HepG2 (cell line): ENCODE measurements at regions not wholly inside any gene's neighbourhood (a gene's known extent, or its start where the extent isn't known, plus 50 kb on each side); places are given as distances from the start of the nearest gene placed in this dataset.

Experiments used
- ATAC-seq: fragments of 200-7000 bp; cut with Tn5 transposase; 3 replicates; pipeline ENCODE4 v1.9.1; 2020; ENCODE audit warnings: mild to moderate bottlenecking, moderate library complexity
- BruUV-seq: library from RNA; stranded (reverse); fragments of 400-500 nt; replicated peaks from 2 replicates; lab custom pipeline; 2021; lab: Mats Ljungman, UMichigan
- CTCF ChIA-PET: fragments of 300-600 bp; formaldehyde crosslinking; extraction: SDS; loops from one replicate; lab custom pipeline; 2021; ENCODE audit warnings: low total read pairs, inconsistent platforms, low intra/inter-chr PET ratio; lab: Yijun Ruan, JAX
- POLR2A ChIA-PET: fragments of 350-600 bp; sonication (Branson Sonifier 250); formaldehyde crosslinking; loops from one replicate; lab custom pipeline; 2020; ENCODE audit warnings: antibody characterized with exemption, inconsistent platforms; lab: Yijun Ruan, JAX
- DNase-seq: peaks from one replicate; pipeline ENCODE4 v3.0.0-alpha.2; 2015; ENCODE audit warnings: low spot score
- FAIRE-seq: peaks from 3 replicates; lab custom pipeline; 2011; peaks lifted over from hg19 to GRCh38; lab: Jason Lieb, UNC
- H2AFZ ChIP-seq: one replicate; pipeline ENCODE4 v1.6.1; 2011; ENCODE audit warnings: low read length, inconsistent platforms
- H3K27ac ChIP-seq: fragments of 300-600 bp; 3 replicates; pipeline ENCODE4 v1.8.0; 2011; ENCODE audit warnings: mixed run types, mild to moderate bottlenecking, mixed read lengths, low read length, inconsistent platforms; ENCODE audit not compliant: insufficient read depth; ENCODE audit errors: extremely low read length
- H3K27me3 ChIP-seq, 2 experiments: fragments of 200-600 bp in 1 of 2; 2 replicates in 1 of 2; 3 replicates in 1 of 2; pipeline versions ENCODE4 v1.6.0 to v1.8.0; 2011; ENCODE audit warnings: low read length in 2 of 2, mild to moderate bottlenecking in 2 of 2, moderate library complexity in 2 of 2, inconsistent platforms in 1 of 2; ENCODE audit not compliant: insufficient read depth in 2 of 2, control insufficient read depth in 1 of 2
- H3K36me3 ChIP-seq, 2 experiments: fragments of 200-600 bp in 1 of 2; replicated peaks in 1 of 2; 2 replicates in 1 of 2; 3 replicates in 1 of 2; pipeline versions ENCODE4 v1.5.1 to v1.8.0; 2011; ENCODE audit warnings: low read length in 2 of 2, inconsistent platforms in 1 of 2; ENCODE audit not compliant: insufficient read depth in 2 of 2, control insufficient read depth in 1 of 2
- H3K4me1 ChIP-seq: 2 replicates; pipeline ENCODE4 v1.5.1; 2012; ENCODE audit warnings: low read length, inconsistent platforms; ENCODE audit not compliant: insufficient read depth
- H3K4me2 ChIP-seq: 2 replicates; pipeline ENCODE4 v1.6.0; 2011; ENCODE audit warnings: low read depth, low read length, inconsistent platforms
- H3K4me3 ChIP-seq, 3 experiments: fragments of 200-600 bp in 1 of 3; sonication (generic), shearing (Covaris generic) in 1 of 3; replicated peaks in 1 of 3; 2 replicates each; pipeline ENCODE4 v1.5.1; 2011 to 2016; ENCODE audit warnings: low read length in 3 of 3, inconsistent platforms in 2 of 3, low read depth in 2 of 3, mild to moderate bottlenecking in 2 of 3, control low read depth in 1 of 3, mixed read lengths in 1 of 3; ENCODE audit not compliant: insufficient read depth in 1 of 3
- H3K79me2 ChIP-seq: one replicate; pipeline ENCODE4 v1.6.1; 2011; ENCODE audit warnings: low read length, inconsistent platforms; ENCODE audit not compliant: insufficient read depth
- H3K9ac ChIP-seq: 2 replicates; pipeline ENCODE4 v1.6.0; 2011; ENCODE audit warnings: mild to moderate bottlenecking, low read depth, low read length, inconsistent platforms; ENCODE audit not compliant: insufficient read depth
- H3K9me3 ChIP-seq: 2 replicates; pipeline ENCODE4 v1.5.1; 2012; ENCODE audit warnings: mild to moderate bottlenecking, low read length
- H4K20me1 ChIP-seq: 2 replicates; pipeline ENCODE4 v1.6.0; 2011; ENCODE audit warnings: inconsistent platforms, mild to moderate bottlenecking, low read length, moderate library complexity; ENCODE audit not compliant: insufficient read depth
- CSRNP2 ChIP-seq: sonication (generic); formaldehyde crosslinking; conservative IDR thresholded peaks from 2 replicates; pipeline ENCODE4 v1.8.0; 2022; ENCODE audit warnings: low read depth, missing genetic modification reagents
- HNRNPUL1 ChIP-seq: fragments of 200-400 bp; formaldehyde crosslinking; IDR thresholded peaks from 2 replicates; pipeline ENCODE4 v1.6.1; 2017; ENCODE audit warnings: low read depth, mild to moderate bottlenecking, low read length, moderate library complexity
- NR1H2 ChIP-seq: sonication (generic); formaldehyde crosslinking; IDR thresholded peaks from 2 replicates; pipeline ENCODE4 v1.8.1; 2022; ENCODE audit warnings: low read depth, missing genetic modification reagents, borderline replicate concordance
- PHF20 ChIP-seq: sonication (generic); formaldehyde crosslinking; IDR thresholded peaks from 2 replicates; pipeline ENCODE4 v1.5.0; 2020; ENCODE audit warnings: mild to moderate bottlenecking, missing genetic modification reagents
- ZBTB7A ChIP-seq: sonication (generic); formaldehyde crosslinking; IDR thresholded peaks from 2 replicates; pipeline ENCODE4 v1.8.0; 2022; ENCODE audit warnings: mild to moderate bottlenecking, missing genetic modification reagents
- ZNF318 ChIP-seq: sonication (generic); formaldehyde crosslinking; IDR thresholded peaks from 2 replicates; pipeline ENCODE4 v1.4.0; 2020; ENCODE audit warnings: mild to moderate bottlenecking, missing genetic modification reagents
- WGBS: methylation state at CpG from one replicate; pipeline ENCODE4 v1.1.6; 2017; ENCODE audit warnings: low lambda C conversion rate; 5-methylcytosine and 5-hydroxymethylcytosine counted together
- in situ Hi-C: cut with HindIII; loops from 2 replicates; pipeline ENCODE4 v1.10.0; 2017; ENCODE audit warnings: low pct_unique_long_range_greater_than_20kb; ENCODE audit not compliant: extremely low pct_ligation_motif_present
- intact Hi-C: fragments of 100-400 bp; cut with micrococcal nuclease; formaldehyde crosslinking; loops from one replicate; pipeline ENCODE4 v1.10.0; 2022; ENCODE audit not compliant: unreplicated experiment

- no peak for FAIRE-seq
- no peak for TF ChIP-seq HNRNPUL1
- TF ChIP-seq ZBTB7A: no peak
- no peak for TF ChIP-seq NR1H2
- TF ChIP-seq, all 625 proteins: peak for 0
- POLR2A ChIA-PET: no interaction called here
- BruUV-seq: no TSS peak
- CTCF ChIA-PET: interaction anchor here (0.6 kb wide), 1 partner anchor 147 kb away, joined by 3 read pairs; no protein-coding TSS in a partner anchor
- Histone ChIP-seq H3K4me3 (no peak overlapping the region), H3K9ac (no peak overlapping the region), H3K4me1 (no peaks in the 10 kb centered on the region), H3K79me2 (no peaks in the 10 kb centered on the region), H2AFZ (no peak overlapping the region), H3K9me3 (no peaks in the 10 kb centered on the region), H3K36me3 (no peaks in the 10 kb centered on the region), H3K27ac (no peak overlapping the region), H3K27me3 (no peaks in the 10 kb centered on the region), H3K4me2 (no peak overlapping the region), H4K20me1 (no peaks in the 10 kb centered on the region)
- intact Hi-C loops (no loop called here), in situ Hi-C loops (no loop called here)
- DNase-seq (no peak), ATAC-seq (no peak)
Measured at GRCh38 chr4:163773940-163774339, 279.4 kb downstream of the TMA16 start.

GRCh38 chr4:163776957-163777356 lies 282.5 kb downstream of the TMA16 start:
- in situ Hi-C loops (no loop called here), intact Hi-C loops (no loop called here)
- H3K4me3 ChIP-seq: no peak overlapping the region
- H3K79me2 ChIP-seq: no peaks in the 10 kb centered on the region
- H3K27me3 ChIP-seq: no peaks in the 10 kb centered on the region
- no peaks in the 10 kb centered on the region for H3K9me3 ChIP-seq
- no peak overlapping the region for H3K9ac ChIP-seq
- no peak for FAIRE-seq
- no peak overlapping the region for H3K27ac ChIP-seq
- no peak for ATAC-seq
- POLR2A ChIA-PET: no interaction called here
- no TSS peak for BruUV-seq
- WGBS: 0% methylated on average over 1 of the region's 1 CpG
- no peak for DNase-seq
- no peaks in the 10 kb centered on the region for H4K20me1 ChIP-seq
- no peaks in the 10 kb centered on the region for H3K4me1 ChIP-seq
- no peak overlapping the region for H2AFZ ChIP-seq
- no peaks in the 10 kb centered on the region for H3K36me3 ChIP-seq
- CTCF ChIA-PET: no interaction called here
- no peak overlapping the region for H3K4me2 ChIP-seq
- TF ChIP-seq PHF20 (CRISPR knock-in tag) (no peak), CSRNP2 (CRISPR knock-in tag) (no peak), ZNF318 (CRISPR knock-in tag) (no peak)
